ENCODE measurements at regions not wholly inside any gene's neighbourhood (a gene's known extent, or its start where the extent isn't known, plus 50 kb on each side); places are given as distances from the start of the nearest gene placed in this dataset.

GRCh38 chr7:93758631-93759030 lies 131.9 kb downstream of the TFPI2 start:
- no peaks in the 10 kb centered on the region for H3K36me3 ChIP-seq (ENCODE audit: control insufficient read depth, insufficient read depth, low read length)
- H3K4me3 ChIP-seq (ENCODE audit: low read depth, low read length): no peak overlapping the region
- no peak for TF ChIP-seq CTCF (IDR thresholded peaks at IDR 0.05; ENCODE audit: insufficient read depth, low read length, poor library complexity, severe bottlenecking)
- H3K27me3 ChIP-seq (ENCODE audit: control insufficient read depth, insufficient read depth, low read length): no peaks in the 10 kb centered on the region
- no peak for DNase-seq (ENCODE audit: low read depth)

GRCh38 chr7:93757426-93757825 lies 133.1 kb downstream of the TFPI2 start:
- no peak overlapping the region for H3K4me3 ChIP-seq (ENCODE audit: low read depth, low read length)
- no peak for TF ChIP-seq CTCF (IDR thresholded peaks at IDR 0.05; ENCODE audit: insufficient read depth, low read length, poor library complexity, severe bottlenecking)
- no peaks in the 10 kb centered on the region for H3K27me3 ChIP-seq (ENCODE audit: control insufficient read depth, insufficient read depth, low read length)
- H3K36me3 ChIP-seq (ENCODE audit: control insufficient read depth, insufficient read depth, low read length): no peaks in the 10 kb centered on the region
- DNase-seq (ENCODE audit: low read depth): no peak

- no peaks in the 10 kb centered on the region for H3K36me3 ChIP-seq (ENCODE audit: control insufficient read depth, insufficient read depth, low read length)
- DNase-seq (ENCODE audit: low read depth): no peak
- H3K4me3 ChIP-seq (ENCODE audit: low read depth, low read length): no peak overlapping the region
- no peak for TF ChIP-seq CTCF (IDR thresholded peaks at IDR 0.05; ENCODE audit: insufficient read depth, low read length, poor library complexity, severe bottlenecking)
- no peaks in the 10 kb centered on the region for H3K27me3 ChIP-seq (ENCODE audit: control insufficient read depth, insufficient read depth, low read length)
Measured at GRCh38 chr7:93756890-93757289, 133.7 kb downstream of the TFPI2 start.

GRCh38 chr7:93751421-93751820 lies 139.1 kb downstream of the TFPI2 start:
- no peak overlapping the region for H3K4me3 ChIP-seq (ENCODE audit: low read depth, low read length)
- TF ChIP-seq CTCF (IDR thresholded peaks at IDR 0.05; ENCODE audit: insufficient read depth, low read length, poor library complexity, severe bottlenecking): no peak
- no peak for DNase-seq (ENCODE audit: low read depth)
- H3K27me3 ChIP-seq (ENCODE audit: control insufficient read depth, insufficient read depth, low read length): no peaks in the 10 kb centered on the region
- H3K36me3 ChIP-seq (ENCODE audit: control insufficient read depth, insufficient read depth, low read length): no peaks in the 10 kb centered on the region

GRCh38 chr7:93750986-93751385 lies 139.6 kb downstream of the TFPI2 start:
- Histone ChIP-seq H3K27me3 (ENCODE audit: control insufficient read depth, insufficient read depth, low read length) (no peaks in the 10 kb centered on the region), H3K4me3 (ENCODE audit: low read depth, low read length) (no peak overlapping the region), H3K36me3 (ENCODE audit: control insufficient read depth, insufficient read depth, low read length) (no peaks in the 10 kb centered on the region)
- no peak for TF ChIP-seq CTCF (IDR thresholded peaks at IDR 0.05; ENCODE audit: insufficient read depth, low read length, poor library complexity, severe bottlenecking)
- no peak for DNase-seq (ENCODE audit: low read depth)

- Histone ChIP-seq H3K36me3 (ENCODE audit: control insufficient read depth, insufficient read depth, low read length) (no peaks in the 10 kb centered on the region), H3K27me3 (ENCODE audit: control insufficient read depth, insufficient read depth, low read length) (no peaks in the 10 kb centered on the region), H3K4me3 (ENCODE audit: low read depth, low read length) (no peak overlapping the region)
- DNase-seq (ENCODE audit: low read depth): no peak
- TF ChIP-seq CTCF (IDR thresholded peaks at IDR 0.05; ENCODE audit: insufficient read depth, low read length, poor library complexity, severe bottlenecking): no peak
Measured at GRCh38 chr7:93747019-93747418, 143.5 kb downstream of the TFPI2 start.

Measured in kidney epithelial cell (primary cell).